ENCODE measurements at regions not wholly inside any gene's neighbourhood (a gene's known extent, or its start where the extent isn't known, plus 50 kb on each side); places are given as distances from the start of the nearest gene placed in this dataset.

DNA sequence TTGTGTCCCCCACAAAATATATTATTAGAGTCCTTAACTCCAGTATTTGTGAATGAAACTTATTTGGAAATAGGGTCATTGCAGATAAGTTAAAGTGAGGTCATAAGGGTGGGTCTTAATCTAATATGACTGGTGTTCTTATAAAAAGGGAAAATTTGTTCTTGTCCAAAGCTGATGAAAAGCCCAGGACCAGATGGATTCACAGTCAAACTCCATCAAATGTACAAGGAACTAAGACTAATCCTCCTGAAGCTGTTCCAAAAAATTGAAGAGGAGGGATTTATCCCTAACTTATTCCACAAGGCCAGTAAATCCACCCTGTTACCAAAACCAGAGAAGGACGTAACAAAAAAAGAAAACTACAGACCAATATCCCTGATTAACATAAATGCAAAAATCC, 56.4 kb upstream of the SLIT3 start:
- TF ChIP-seq POLR2A (IDR thresholded peaks at IDR 0.05) (no peak), EP300 (IDR thresholded peaks at IDR 0.05) (no peak), POLR2AphosphoS5 (IDR thresholded peaks at IDR 0.05) (no peak)
- TF ChIP-seq, protein P1, sequence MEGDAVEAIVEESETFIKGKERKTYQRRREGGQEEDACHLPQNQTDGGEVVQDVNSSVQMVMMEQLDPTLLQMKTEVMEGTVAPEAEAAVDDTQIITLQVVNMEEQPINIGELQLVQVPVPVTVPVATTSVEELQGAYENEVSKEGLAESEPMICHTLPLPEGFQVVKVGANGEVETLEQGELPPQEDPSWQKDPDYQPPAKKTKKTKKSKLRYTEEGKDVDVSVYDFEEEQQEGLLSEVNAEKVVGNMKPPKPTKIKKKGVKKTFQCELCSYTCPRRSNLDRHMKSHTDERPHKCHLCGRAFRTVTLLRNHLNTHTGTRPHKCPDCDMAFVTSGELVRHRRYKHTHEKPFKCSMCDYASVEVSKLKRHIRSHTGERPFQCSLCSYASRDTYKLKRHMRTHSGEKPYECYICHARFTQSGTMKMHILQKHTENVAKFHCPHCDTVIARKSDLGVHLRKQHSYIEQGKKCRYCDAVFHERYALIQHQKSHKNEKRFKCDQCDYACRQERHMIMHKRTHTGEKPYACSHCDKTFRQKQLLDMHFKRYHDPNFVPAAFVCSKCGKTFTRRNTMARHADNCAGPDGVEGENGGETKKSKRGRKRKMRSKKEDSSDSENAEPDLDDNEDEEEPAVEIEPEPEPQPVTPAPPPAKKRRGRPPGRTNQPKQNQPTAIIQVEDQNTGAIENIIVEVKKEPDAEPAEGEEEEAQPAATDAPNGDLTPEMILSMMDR (IDR thresholded peaks at IDR 0.05) = no peak

All from gastroesophageal sphincter (tissue), 3 donors.